ENCODE measurements at regions not wholly inside any gene's neighbourhood (a gene's known extent, or its start where the extent isn't known, plus 50 kb on each side); places are given as distances from the start of the nearest gene placed in this dataset.

- 97% methylated on average over 1 of the region's 1 CpG for whole genome bisulfite sequencing
- Histone ChIP-seq H3K36me3 (ENCODE audit: control insufficient read depth in 2 of 2, insufficient read depth in 2 of 2, low read length in 1 of 2) (no peaks in the 10 kb centered on the region), H3K4me3 (ENCODE audit: low read length in 2 of 2) (no peak overlapping the region), H3K27ac (ENCODE audit: low read depth in 1 of 2, low read length in 1 of 2) (no peak overlapping the region), H3K4me1 (ENCODE audit: control insufficient read depth in 2 of 2, insufficient read depth in 2 of 2, low read length in 2 of 2) (no peaks in the 10 kb centered on the region), H3K27me3 (ENCODE audit: control insufficient read depth in 2 of 2, insufficient read depth in 1 of 2, low read length in 1 of 2) (no peaks in the 10 kb centered on the region), H3K9me3 (ENCODE audit: control insufficient read depth in 2 of 2, insufficient read depth in 1 of 2, low read length in 1 of 2) (no peaks in the 10 kb centered on the region)
- DNase-seq (ENCODE audit: low read depth in 6 of 9, low spot score in 9 of 9): no peak
Measured at GRCh38 chr14:86683561-86683960, 1153.6 kb downstream of the FLRT2 start.

- Histone ChIP-seq H3K4me3 (ENCODE audit: low read length in 2 of 2) (no peak overlapping the region), H3K9me3 (ENCODE audit: control insufficient read depth in 2 of 2, insufficient read depth in 1 of 2, low read length in 1 of 2) (no peaks in the 10 kb centered on the region), H3K4me1 (ENCODE audit: control insufficient read depth in 2 of 2, insufficient read depth in 2 of 2, low read length in 2 of 2) (no peaks in the 10 kb centered on the region), H3K36me3 (ENCODE audit: control insufficient read depth in 2 of 2, insufficient read depth in 2 of 2, low read length in 1 of 2) (no peaks in the 10 kb centered on the region), H3K27me3 (ENCODE audit: control insufficient read depth in 2 of 2, insufficient read depth in 1 of 2, low read length in 1 of 2) (no peaks in the 10 kb centered on the region), H3K27ac (ENCODE audit: low read depth in 1 of 2, low read length in 1 of 2) (no peak overlapping the region)
- WGBS: 91% methylated on average over 3 of the region's 3 CpGs
- DNase-seq (ENCODE audit: low read depth in 6 of 9, low spot score in 9 of 9): no peak
Measured at GRCh38 chr14:86675059-86675458, 1145.1 kb downstream of the FLRT2 start.

- H3K36me3 ChIP-seq (ENCODE audit: control insufficient read depth in 2 of 2, insufficient read depth in 2 of 2, low read length in 1 of 2): no peaks in the 10 kb centered on the region
- H3K4me1 ChIP-seq (ENCODE audit: control insufficient read depth in 2 of 2, insufficient read depth in 2 of 2, low read length in 2 of 2): no peaks in the 10 kb centered on the region
- DNase-seq (ENCODE audit: low read depth in 6 of 9, low spot score in 9 of 9): no peak
- H3K4me3 ChIP-seq (ENCODE audit: low read length in 2 of 2): no peak overlapping the region
- no peak overlapping the region for H3K27ac ChIP-seq (ENCODE audit: low read depth in 1 of 2, low read length in 1 of 2)
- H3K27me3 ChIP-seq (ENCODE audit: control insufficient read depth in 2 of 2, insufficient read depth in 1 of 2, low read length in 1 of 2): no peaks in the 10 kb centered on the region
- H3K9me3 ChIP-seq (ENCODE audit: control insufficient read depth in 2 of 2, insufficient read depth in 1 of 2, low read length in 1 of 2): no peaks in the 10 kb centered on the region
Measured at GRCh38 chr14:86673523-86673969, 1143.6 kb downstream of the FLRT2 start.

GRCh38 chr14:86672080-86672479, 1142.1 kb downstream of the FLRT2 start:
- no peaks in the 10 kb centered on the region for H3K4me1 ChIP-seq (ENCODE audit: control insufficient read depth in 2 of 2, insufficient read depth in 2 of 2, low read length in 2 of 2)
- no peak for DNase-seq (ENCODE audit: low read depth in 6 of 9, low spot score in 9 of 9)
- WGBS: 97% methylated on average over 2 of the region's 2 CpGs
- H3K27ac ChIP-seq (ENCODE audit: low read depth in 1 of 2, low read length in 1 of 2): no peak overlapping the region
- no peak overlapping the region for H3K4me3 ChIP-seq (ENCODE audit: low read length in 2 of 2)
- H3K27me3 ChIP-seq (ENCODE audit: control insufficient read depth in 2 of 2, insufficient read depth in 1 of 2, low read length in 1 of 2): no peaks in the 10 kb centered on the region
- H3K9me3 ChIP-seq (ENCODE audit: control insufficient read depth in 2 of 2, insufficient read depth in 1 of 2, low read length in 1 of 2): no peaks in the 10 kb centered on the region
- H3K36me3 ChIP-seq (ENCODE audit: control insufficient read depth in 2 of 2, insufficient read depth in 2 of 2, low read length in 1 of 2): no peaks in the 10 kb centered on the region

- Histone ChIP-seq H3K9me3 (ENCODE audit: control insufficient read depth in 2 of 2, insufficient read depth in 1 of 2, low read length in 1 of 2) (no peaks in the 10 kb centered on the region), H3K4me3 (ENCODE audit: low read length in 2 of 2) (no peak overlapping the region), H3K36me3 (ENCODE audit: control insufficient read depth in 2 of 2, insufficient read depth in 2 of 2, low read length in 1 of 2) (no peaks in the 10 kb centered on the region), H3K27ac (ENCODE audit: low read depth in 1 of 2, low read length in 1 of 2) (no peak overlapping the region), H3K27me3 (ENCODE audit: control insufficient read depth in 2 of 2, insufficient read depth in 1 of 2, low read length in 1 of 2) (no peaks in the 10 kb centered on the region), H3K4me1 (ENCODE audit: control insufficient read depth in 2 of 2, insufficient read depth in 2 of 2, low read length in 2 of 2) (no peaks in the 10 kb centered on the region)
- DNase-seq (ENCODE audit: low read depth in 6 of 9, low spot score in 9 of 9): no peak
- 97% methylated on average over 1 of the region's 1 CpG for WGBS
Measured at GRCh38 chr14:86665975-86666374, 1136.0 kb downstream of the FLRT2 start.

- no peak overlapping the region for H3K4me3 ChIP-seq (ENCODE audit: low read length in 2 of 2)
- H3K9me3 ChIP-seq (ENCODE audit: control insufficient read depth in 2 of 2, insufficient read depth in 1 of 2, low read length in 1 of 2): no peaks in the 10 kb centered on the region
- H3K27me3 ChIP-seq (ENCODE audit: control insufficient read depth in 2 of 2, insufficient read depth in 1 of 2, low read length in 1 of 2): no peaks in the 10 kb centered on the region
- H3K27ac ChIP-seq (ENCODE audit: low read depth in 1 of 2, low read length in 1 of 2): no peak overlapping the region
- H3K36me3 ChIP-seq (ENCODE audit: control insufficient read depth in 2 of 2, insufficient read depth in 2 of 2, low read length in 1 of 2): no peaks in the 10 kb centered on the region
- WGBS: 96% methylated on average over 3 of the region's 3 CpGs
- H3K4me1 ChIP-seq (ENCODE audit: control insufficient read depth in 2 of 2, insufficient read depth in 2 of 2, low read length in 2 of 2): no peaks in the 10 kb centered on the region
- no peak for DNase-seq (ENCODE audit: low read depth in 6 of 9, low spot score in 9 of 9)
Measured at GRCh38 chr14:86662334-86662733, 1132.4 kb downstream of the FLRT2 start.

GRCh38 chr14:86654558-86655184, 1124.7 kb downstream of the FLRT2 start:
- Histone ChIP-seq H3K36me3 (ENCODE audit: control insufficient read depth in 2 of 2, insufficient read depth in 2 of 2, low read length in 1 of 2) (no peaks in the 10 kb centered on the region), H3K4me1 (ENCODE audit: control insufficient read depth in 2 of 2, insufficient read depth in 2 of 2, low read length in 2 of 2) (no peaks in the 10 kb centered on the region), H3K27me3 (ENCODE audit: control insufficient read depth in 2 of 2, insufficient read depth in 1 of 2, low read length in 1 of 2) (no peaks in the 10 kb centered on the region), H3K9me3 (ENCODE audit: control insufficient read depth in 2 of 2, insufficient read depth in 1 of 2, low read length in 1 of 2) (no peaks in the 10 kb centered on the region), H3K4me3 (ENCODE audit: low read length in 2 of 2) (no peak overlapping the region), H3K27ac (ENCODE audit: low read depth in 1 of 2, low read length in 1 of 2) (no peak overlapping the region)
- DNase-seq (ENCODE audit: low read depth in 6 of 9, low spot score in 9 of 9): peak; percentile 1 to 66 (median 25)
- whole genome bisulfite sequencing: 61% methylated on average over 8 of the region's 8 CpGs

GRCh38 chr14:86652526-86652925, 1122.6 kb downstream of the FLRT2 start:
- no peaks in the 10 kb centered on the region for H3K27me3 ChIP-seq (ENCODE audit: control insufficient read depth in 2 of 2, insufficient read depth in 1 of 2, low read length in 1 of 2)
- H3K4me1 ChIP-seq (ENCODE audit: control insufficient read depth in 2 of 2, insufficient read depth in 2 of 2, low read length in 2 of 2): no peaks in the 10 kb centered on the region
- H3K9me3 ChIP-seq (ENCODE audit: control insufficient read depth in 2 of 2, insufficient read depth in 1 of 2, low read length in 1 of 2): no peaks in the 10 kb centered on the region
- DNase-seq (ENCODE audit: low read depth in 6 of 9, low spot score in 9 of 9): no peak
- 97% methylated on average over 4 of the region's 4 CpGs for WGBS
- H3K27ac ChIP-seq (ENCODE audit: low read depth in 1 of 2, low read length in 1 of 2): no peak overlapping the region
- no peak overlapping the region for H3K4me3 ChIP-seq (ENCODE audit: low read length in 2 of 2)
- no peaks in the 10 kb centered on the region for H3K36me3 ChIP-seq (ENCODE audit: control insufficient read depth in 2 of 2, insufficient read depth in 2 of 2, low read length in 1 of 2)

- no peaks in the 10 kb centered on the region for H3K4me1 ChIP-seq (ENCODE audit: control insufficient read depth in 2 of 2, insufficient read depth in 2 of 2, low read length in 2 of 2)
- 93% methylated on average over 4 of the region's 4 CpGs for WGBS
- H3K4me3 ChIP-seq (ENCODE audit: low read length in 2 of 2): no peak overlapping the region
- H3K27me3 ChIP-seq (ENCODE audit: control insufficient read depth in 2 of 2, insufficient read depth in 1 of 2, low read length in 1 of 2): no peaks in the 10 kb centered on the region
- no peak overlapping the region for H3K27ac ChIP-seq (ENCODE audit: low read depth in 1 of 2, low read length in 1 of 2)
- H3K36me3 ChIP-seq (ENCODE audit: control insufficient read depth in 2 of 2, insufficient read depth in 2 of 2, low read length in 1 of 2): no peaks in the 10 kb centered on the region
- no peak for DNase-seq (ENCODE audit: low read depth in 6 of 9, low spot score in 9 of 9)
- peaks cover 0 to 9% of the 10 kb centered on the region in 2 donors for H3K9me3 ChIP-seq (ENCODE audit: control insufficient read depth in 2 of 2, insufficient read depth in 1 of 2, low read length in 1 of 2)
Measured at GRCh38 chr14:86646696-86647690, 1117.0 kb downstream of the FLRT2 start.

Measured in thymus (tissue), 11 donors.